ENCODE measurements at regions not wholly inside any gene's neighbourhood (a gene's known extent, or its start where the extent isn't known, plus 50 kb on each side); places are given as distances from the start of the nearest gene placed in this dataset.

- DNase-seq: no peak
These were observed 54.8 kb downstream of the CCDC71L start for GRCh38 chr7:106606120-106606519.

GRCh38 chr7:106604971-106605370 lies 56.0 kb downstream of the CCDC71L start:
- no peak for DNase-seq

GRCh38 chr7:106604303-106604924 lies 56.5 kb downstream of the CCDC71L start:
- DNase-seq: no peak

- DNase-seq: no peak
These were observed 57.6 kb downstream of the CCDC71L start for GRCh38 chr7:106603346-106603745.

- DNase-seq: no peak
These were observed 58.9 kb downstream of the CCDC71L start for GRCh38 chr7:106602062-106602461.

- DNase-seq: no peak
These were observed 60.2 kb downstream of the CCDC71L start for GRCh38 chr7:106600569-106601373.

GRCh38 chr7:106599343-106599698 lies 61.6 kb downstream of the CCDC71L start:
- no peak for DNase-seq

GRCh38 chr7:106598663-106599342 lies 62.2 kb downstream of the CCDC71L start:
- peak; percentile 32 for DNase-seq

- DNase-seq: no peak
These were observed 63.0 kb downstream of the CCDC71L start for GRCh38 chr7:106597751-106598546.

GRCh38 chr7:106597014-106597413 lies 63.9 kb downstream of the CCDC71L start:
- DNase-seq: no peak

- DNase-seq: no peak
These were observed 65.0 kb downstream of the CCDC71L start for GRCh38 chr7:106595922-106596321.

- DNase-seq: no peak
These were observed 67.9 kb downstream of the CCDC71L start for GRCh38 chr7:106593028-106593417.

GRCh38 chr7:106592282-106593027 lies 68.5 kb downstream of the CCDC71L start:
- DNase-seq: no peak

GRCh38 chr7:106591146-106591545 lies 69.8 kb downstream of the CCDC71L start:
- no peak for DNase-seq

- DNase-seq: no peak
These were observed 70.6 kb downstream of the CCDC71L start for GRCh38 chr7:106590209-106590816.

- no peak for DNase-seq
These were observed 71.6 kb downstream of the CCDC71L start for GRCh38 chr7:106589198-106589879.

- DNase-seq: no peak
These were observed 72.3 kb downstream of the CCDC71L start for GRCh38 chr7:106588422-106589197.

- no peak for DNase-seq
These were observed 75.8 kb downstream of the CCDC71L start for GRCh38 chr7:106584914-106585759.
